ENCODE measurements at regions not wholly inside any gene's neighbourhood (a gene's known extent, or its start where the extent isn't known, plus 50 kb on each side); places are given as distances from the start of the nearest gene placed in this dataset.

DNA sequence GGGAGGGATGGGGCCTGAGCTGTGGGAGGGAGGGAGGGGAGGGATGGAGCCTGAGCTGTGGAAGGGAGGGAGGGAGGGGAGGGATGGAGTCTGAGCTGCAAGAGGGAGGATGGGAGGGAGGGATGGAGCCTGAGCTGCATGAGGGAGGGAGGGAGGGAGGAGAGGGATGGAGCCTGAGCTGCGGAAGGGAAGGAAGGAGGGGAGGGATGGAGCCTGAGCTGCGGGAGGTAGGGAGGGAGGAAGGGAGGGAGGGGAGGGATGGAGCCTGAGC is 124.0 kb upstream of the ERCC6L2 start:
- no peak overlapping the region for H3K27ac ChIP-seq
- WGBS, 5 donors: 32 to 60% (median 46%) methylated on average over 2 of the region's 2 CpGs; no CpG with 5 or more reads in 1 of the 5 donors
- H3K4me3 ChIP-seq: no peak overlapping the region
- H3K36me3 ChIP-seq: no peaks in the 10 kb centered on the region
- TF ChIP-seq CTCF (IDR thresholded peaks at IDR 0.05): no peak
- no peak for TF ChIP-seq POLR2AphosphoS5 (IDR thresholded peaks at IDR 0.05)
- TF ChIP-seq POLR2A (IDR thresholded peaks at IDR 0.05): no peak
- TF ChIP-seq EP300 (IDR thresholded peaks at IDR 0.05): no peak
- H3K27me3 ChIP-seq: peaks cover 0 to 10% (median 0%) of the 10 kb centered on the region in 3 donors
- peaks cover 16 to 38% (median 22%) of the 10 kb centered on the region in 4 donors for H3K4me1 ChIP-seq
- intact Hi-C loops (cut with DNase I; ENCODE audit: low total_unique reads): no loop called here
- H3K9me3 ChIP-seq: no peaks in the 10 kb centered on the region
- peak in 1 of 2 donors; percentile 40 for DNase-seq

DNA sequence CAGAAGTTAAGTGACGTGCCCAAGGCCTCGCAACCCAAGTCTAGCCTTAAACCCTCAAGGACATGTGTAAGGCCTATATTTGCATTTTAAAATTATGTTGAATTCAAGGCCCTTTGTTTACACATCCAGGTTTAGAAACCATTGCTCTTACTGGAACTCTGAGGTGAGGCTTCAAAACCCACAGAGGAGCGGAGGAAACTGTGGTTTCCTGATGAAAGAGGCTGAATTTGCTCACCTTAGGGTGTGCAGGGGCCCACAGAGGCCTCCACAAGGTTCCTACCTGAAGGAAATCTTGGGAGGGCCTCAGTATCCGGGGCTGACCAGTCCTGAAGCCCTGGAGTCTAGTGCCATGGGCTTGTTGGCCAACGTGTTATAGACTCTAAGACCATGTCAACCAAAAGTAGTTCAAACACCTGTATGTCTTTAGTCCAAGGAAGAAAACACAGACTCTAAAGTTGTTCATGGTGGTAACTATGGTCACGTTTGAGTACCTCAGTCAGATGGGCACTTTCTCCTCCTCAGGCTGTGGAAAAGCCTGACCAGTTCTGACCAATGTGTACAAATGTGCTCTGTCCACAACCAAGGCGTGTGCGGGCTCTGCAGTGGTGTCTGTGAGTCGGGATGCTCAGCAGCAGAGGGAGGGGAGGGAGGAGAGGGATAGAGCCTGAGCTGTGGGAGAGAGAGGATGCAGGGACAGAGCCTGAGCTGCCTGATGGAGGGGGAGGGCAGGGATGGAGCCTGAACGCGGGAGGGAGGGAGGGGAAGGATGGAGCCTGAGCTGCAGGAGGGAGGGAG is 124.6 kb upstream of the ERCC6L2 start:
- no peaks in the 10 kb centered on the region for H3K36me3 ChIP-seq
- 64 to 76% (median 69%) methylated on average over 9 to 11 of the region's 11 CpGs for WGBS, 5 donors
- peak in 1 of 2 donors; percentile 22 for DNase-seq
- no peak for TF ChIP-seq POLR2AphosphoS5 (IDR thresholded peaks at IDR 0.05)
- no peak for TF ChIP-seq EP300 (IDR thresholded peaks at IDR 0.05)
- TF ChIP-seq POLR2A (IDR thresholded peaks at IDR 0.05): no peak
- no peak for TF ChIP-seq CTCF (IDR thresholded peaks at IDR 0.05)
- no peak overlapping the region for H3K27ac ChIP-seq
- peaks cover 16 to 37% (median 22%) of the 10 kb centered on the region in 4 donors for H3K4me1 ChIP-seq
- no peaks in the 10 kb centered on the region for H3K9me3 ChIP-seq
- intact Hi-C loops (cut with DNase I; ENCODE audit: low total_unique reads): no loop called here
- no peak overlapping the region for H3K4me3 ChIP-seq
- H3K27me3 ChIP-seq: peaks cover 0 to 10% (median 0%) of the 10 kb centered on the region in 3 donors

DNA sequence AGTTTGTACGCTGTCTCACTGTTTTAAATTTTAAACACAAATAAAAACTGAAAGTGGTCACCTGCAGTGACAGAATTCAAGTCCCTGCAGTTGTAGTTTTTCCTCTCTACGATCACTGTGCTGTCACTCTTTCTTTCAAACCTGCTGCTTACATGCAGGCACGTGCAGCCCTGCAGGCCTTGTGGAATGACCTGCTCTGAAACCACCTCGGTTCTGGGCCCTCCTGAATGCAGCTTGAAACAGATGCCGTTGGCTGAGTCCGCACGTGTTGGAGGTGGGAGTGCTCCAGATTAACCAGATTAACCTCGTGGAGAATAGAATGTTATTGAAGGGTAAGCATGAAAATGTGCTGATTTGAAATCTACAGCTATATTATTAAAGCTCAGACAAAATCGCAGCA is 126.0 kb upstream of the ERCC6L2 start:
- no peaks in the 10 kb centered on the region for H3K36me3 ChIP-seq
- H3K27ac ChIP-seq: no peak overlapping the region
- H3K4me1 ChIP-seq: peaks cover 8 to 27% (median 17%) of the 10 kb centered on the region in 4 donors
- TF ChIP-seq POLR2AphosphoS5 (IDR thresholded peaks at IDR 0.05): no peak
- TF ChIP-seq POLR2A (IDR thresholded peaks at IDR 0.05): no peak
- TF ChIP-seq CTCF (IDR thresholded peaks at IDR 0.05): no peak
- no peak for TF ChIP-seq EP300 (IDR thresholded peaks at IDR 0.05)
- 70 to 84% (median 79%) methylated on average over 9 of the region's 9 CpGs for WGBS, 5 donors
- no peaks in the 10 kb centered on the region for H3K9me3 ChIP-seq
- H3K4me3 ChIP-seq: no peak overlapping the region
- peaks cover 0 to 10% (median 0%) of the 10 kb centered on the region in 3 donors for H3K27me3 ChIP-seq
- DNase-seq: no peak
- intact Hi-C loops (cut with DNase I; ENCODE audit: low total_unique reads): no loop called here

DNA sequence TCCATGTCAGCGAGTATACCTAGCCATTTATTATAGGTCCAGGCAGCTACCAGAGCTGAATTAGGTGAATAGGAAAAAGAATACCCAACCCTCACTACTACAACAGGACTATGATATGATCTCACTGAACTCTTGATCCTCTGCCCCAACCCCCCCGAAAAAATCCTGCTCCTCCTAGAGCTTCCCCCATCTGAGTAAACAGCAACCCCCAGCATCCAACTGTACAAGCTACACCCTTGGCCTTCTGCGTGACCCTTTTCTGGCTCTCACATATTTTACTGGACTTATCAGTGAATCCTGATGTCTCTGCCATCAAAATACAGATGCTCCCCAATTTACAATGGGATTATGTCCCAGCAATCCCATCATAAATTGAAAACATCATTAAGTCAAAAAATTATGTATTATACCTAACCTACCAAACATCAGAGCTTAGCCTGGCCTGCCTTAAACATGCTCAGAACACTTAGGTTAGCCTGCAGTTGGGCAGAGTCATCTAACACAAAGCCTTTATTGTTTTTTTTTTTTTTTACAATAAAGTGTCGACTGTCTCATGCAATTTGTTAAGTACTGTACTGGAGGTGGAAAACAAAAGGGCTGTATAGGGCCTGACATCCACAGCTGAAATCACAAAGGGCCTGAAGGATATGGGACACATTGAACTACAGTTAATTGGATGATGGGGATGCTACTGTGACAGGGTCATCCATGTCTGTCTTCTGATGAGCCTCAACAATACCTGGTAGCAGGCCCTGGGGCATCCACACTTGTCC is 128.9 kb upstream of the ERCC6L2 start:
- Histone ChIP-seq H3K36me3 (no peaks in the 10 kb centered on the region), H3K27ac (no peak overlapping the region), H3K4me1 (no peaks in the 10 kb centered on the region), H3K4me3 (no peak overlapping the region), H3K9me3 (no peaks in the 10 kb centered on the region), H3K27me3 (no peaks in the 10 kb centered on the region)
- intact Hi-C loops (cut with DNase I; ENCODE audit: low total_unique reads): no loop called here
- WGBS, 5 donors: 65 to 76% (median 69%) methylated on average over 4 of the region's 4 CpGs
- no peak for TF ChIP-seq POLR2AphosphoS5 (IDR thresholded peaks at IDR 0.05)
- no peak for TF ChIP-seq EP300 (IDR thresholded peaks at IDR 0.05)
- TF ChIP-seq CTCF (IDR thresholded peaks at IDR 0.05): no peak
- DNase-seq: no peak
